Stimulated activated naive CD8-positive, alpha-beta T cell treated with anti-CD3 and anti-CD28 coated beads, Interleukin-15, Interleukin-2, amounts not matched to agents 100 U/mL and 50 U/mL, for 24 hours (primary cell): ENCODE measurements at regions not wholly inside any gene's neighbourhood (a gene's known extent, or its start where the extent isn't known, plus 50 kb on each side); places are given as distances from the start of the nearest gene placed in this dataset.
"Not testable (repeated sequence)": the region's sequence is repeated elsewhere in the genome, so short reads cannot be mapped to it uniquely, and the experiment has no call there.

ENCODE experiments used
- ATAC-seq: fragments of 150-1000 bp; cut with Tn5 transposase; one replicate; pipeline ENCODE4 v1.10.0; 2021
- DNase-seq: peaks from one replicate; pipeline ENCODE4 v3.0.0; 2021

DNA sequence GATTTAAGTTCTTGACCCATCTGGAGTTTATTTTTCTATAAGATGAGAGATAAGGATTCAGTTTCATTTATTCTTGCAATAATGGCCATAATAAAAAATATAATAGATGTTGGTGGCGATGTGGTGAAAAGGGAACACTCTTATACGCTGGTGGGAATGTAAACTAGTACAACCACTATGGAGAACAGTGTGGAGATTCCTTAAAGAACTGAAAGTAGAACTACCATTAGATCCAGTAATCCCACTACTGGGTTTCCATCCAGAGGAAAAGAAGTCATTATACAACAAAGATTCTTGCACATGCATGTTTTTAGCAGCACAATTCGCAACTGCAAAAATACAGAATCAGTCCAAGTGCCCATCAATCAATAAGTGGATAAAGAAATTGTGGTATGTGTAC lies 1040.5 kb upstream of the GYPC start:
- DNase-seq (no peak), ATAC-seq (no peak)

DNA sequence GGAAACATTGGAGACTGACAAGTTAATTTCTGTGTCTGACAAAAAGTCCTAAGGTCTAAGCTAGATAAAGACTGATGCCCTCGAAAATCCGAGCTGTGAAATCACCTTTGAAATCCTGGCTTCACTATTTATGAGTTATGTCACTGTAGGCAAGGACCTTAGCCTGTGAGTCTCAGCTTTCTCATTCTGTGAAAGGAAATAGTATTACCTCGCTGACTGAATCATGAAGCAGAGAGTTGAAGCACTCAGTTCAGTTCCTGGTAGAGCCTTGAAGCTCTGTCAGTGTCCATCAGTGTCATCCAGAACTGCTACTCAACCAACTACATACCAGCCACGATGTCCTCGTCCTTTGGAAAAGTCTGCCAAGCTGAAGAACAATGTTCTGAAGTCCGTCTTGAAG lies 1025.6 kb upstream of the GYPC start:
- ATAC-seq: no peak
- no peak for DNase-seq

DNA sequence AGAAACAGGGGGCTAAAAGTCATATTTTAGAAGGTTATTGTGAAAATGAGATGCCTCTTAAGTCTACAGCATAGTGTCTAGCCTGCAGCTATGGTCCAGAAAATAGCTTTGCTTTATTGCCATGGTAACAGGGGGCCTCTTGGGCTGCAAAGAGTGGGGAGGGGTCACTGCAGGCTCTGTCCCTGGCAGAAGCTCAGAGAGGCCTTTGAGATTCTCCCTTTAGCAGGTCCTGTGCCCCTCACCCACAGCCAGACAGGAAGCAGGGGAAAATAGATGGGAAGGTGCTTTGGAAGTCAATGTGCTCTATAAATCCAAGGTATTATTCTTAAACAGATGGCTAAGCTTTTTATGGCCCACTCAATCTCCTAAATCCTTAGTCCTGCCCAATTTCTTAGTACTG lies 1021.3 kb upstream of the GYPC start:
- no peak for DNase-seq
- no peak for ATAC-seq

DNA sequence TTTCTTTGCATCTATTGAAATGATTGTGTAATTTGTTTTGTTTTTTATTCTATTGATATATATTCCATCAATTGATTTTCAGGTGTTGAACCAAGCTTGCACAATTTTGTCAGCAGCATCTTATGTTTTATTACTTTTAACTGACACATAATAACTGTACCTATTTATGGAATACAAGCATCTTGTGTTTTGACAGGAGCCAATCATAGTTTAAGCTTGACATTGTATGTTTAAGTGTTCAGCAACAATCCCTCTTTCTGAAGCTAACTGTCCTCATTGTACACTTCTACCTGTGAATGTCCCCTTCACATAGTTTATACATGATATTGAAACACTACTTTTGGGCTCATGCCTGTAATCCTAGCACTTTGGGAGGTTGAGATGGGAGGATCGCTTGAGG lies 1017.6 kb upstream of the GYPC start:
- no peak for ATAC-seq
- DNase-seq: no peak

DNA sequence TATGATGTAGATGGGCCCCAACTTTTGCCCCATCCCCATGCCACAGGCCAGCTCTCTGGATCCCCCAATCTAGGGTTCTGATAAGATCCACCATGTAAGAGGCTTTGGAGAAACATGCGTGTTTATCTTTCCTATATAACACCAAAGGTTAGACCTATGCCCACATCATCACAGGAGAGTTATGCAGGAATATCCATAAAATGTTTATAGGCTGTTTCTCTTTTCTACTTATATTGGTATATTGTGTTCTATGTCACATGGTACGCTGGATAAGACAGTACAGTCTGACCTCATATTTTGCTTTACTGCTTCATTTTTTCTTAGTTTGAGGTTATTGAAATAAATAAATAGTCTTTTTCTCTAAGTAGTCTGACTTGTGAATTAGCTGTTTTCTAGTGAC lies 1013.9 kb upstream of the GYPC start:
- DNase-seq (no peak), ATAC-seq (no peak)

DNA sequence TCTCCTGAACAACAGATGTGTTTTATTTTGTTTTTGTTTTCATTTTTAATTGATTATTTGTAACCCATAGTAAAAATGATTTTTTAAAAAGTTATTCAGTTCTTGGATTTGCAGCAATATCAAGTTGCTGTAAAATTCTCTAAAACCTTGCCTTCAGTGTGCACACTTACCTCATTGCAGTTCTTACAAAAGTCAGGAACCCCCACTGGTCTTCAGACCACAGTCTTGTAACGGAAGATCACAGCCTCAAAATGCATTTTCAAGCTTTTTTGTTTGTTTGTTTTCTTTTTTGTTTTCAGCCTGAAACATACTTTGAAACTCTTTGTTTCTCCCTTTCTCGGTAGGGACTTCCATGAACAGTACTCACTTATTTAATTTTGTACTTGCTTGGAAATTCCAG lies 1012.8 kb upstream of the GYPC start:
- DNase-seq: no peak
- no peak for ATAC-seq

DNA sequence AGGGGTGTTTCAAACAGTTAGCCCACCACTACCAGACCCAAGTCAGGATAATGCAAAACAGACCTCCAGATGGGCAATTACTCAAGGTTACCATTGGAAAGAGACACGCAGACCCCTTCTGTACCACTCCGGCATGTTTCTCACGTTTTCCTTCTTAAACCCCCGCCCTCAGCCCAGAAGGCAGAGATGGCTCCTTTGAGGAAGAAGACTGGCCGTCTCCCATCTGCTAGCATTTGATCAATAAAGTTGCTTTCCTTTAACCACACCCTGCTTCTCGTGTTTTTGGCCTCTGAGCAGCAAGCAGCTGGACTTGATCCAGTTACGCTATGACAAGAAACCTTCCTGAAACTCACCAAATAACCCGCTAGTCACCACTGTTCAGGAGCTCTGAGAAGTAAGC lies 1012.4 kb upstream of the GYPC start:
- no peak for ATAC-seq
- no peak for DNase-seq

DNA sequence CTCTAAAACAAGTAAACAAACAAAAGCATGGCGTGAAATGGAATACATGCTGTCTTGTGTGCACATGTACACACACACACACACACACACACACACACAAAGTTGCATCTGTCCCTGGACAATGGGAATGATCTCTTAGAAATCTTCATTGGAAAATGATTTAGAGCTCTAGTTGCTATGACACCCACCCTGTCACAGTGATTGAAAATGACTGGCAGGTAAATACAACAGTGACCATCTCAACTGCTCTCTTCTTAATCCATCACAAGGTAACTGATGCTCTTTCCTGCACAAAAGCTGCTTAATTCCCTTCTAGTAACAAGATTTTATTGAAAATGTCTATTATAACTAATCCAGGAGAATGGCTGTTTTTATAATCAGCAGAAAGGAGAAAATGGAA lies 1011.7 kb upstream of the GYPC start:
- DNase-seq (no peak), ATAC-seq (no peak)

DNA sequence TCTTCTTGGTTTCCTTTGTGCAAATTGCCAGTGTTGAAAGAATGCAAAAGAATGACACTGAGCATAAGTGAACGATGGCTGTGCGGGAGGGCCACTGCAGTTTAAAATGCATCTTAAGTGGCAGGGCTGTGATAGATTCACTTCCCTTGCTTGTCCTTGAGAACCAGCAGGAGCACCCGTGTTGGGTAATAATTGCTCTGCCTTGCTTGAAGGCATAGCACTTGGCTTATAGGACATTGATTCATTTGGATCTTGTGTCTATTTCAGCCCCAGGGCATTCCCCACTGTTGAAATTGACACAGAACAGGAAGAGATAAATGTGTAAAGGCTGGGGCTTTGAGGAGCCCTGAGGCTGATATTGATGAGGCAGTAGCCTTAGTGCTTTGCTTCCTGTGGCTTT lies 1003.7 kb upstream of the GYPC start:
- ATAC-seq: no peak
- DNase-seq: no peak

DNA sequence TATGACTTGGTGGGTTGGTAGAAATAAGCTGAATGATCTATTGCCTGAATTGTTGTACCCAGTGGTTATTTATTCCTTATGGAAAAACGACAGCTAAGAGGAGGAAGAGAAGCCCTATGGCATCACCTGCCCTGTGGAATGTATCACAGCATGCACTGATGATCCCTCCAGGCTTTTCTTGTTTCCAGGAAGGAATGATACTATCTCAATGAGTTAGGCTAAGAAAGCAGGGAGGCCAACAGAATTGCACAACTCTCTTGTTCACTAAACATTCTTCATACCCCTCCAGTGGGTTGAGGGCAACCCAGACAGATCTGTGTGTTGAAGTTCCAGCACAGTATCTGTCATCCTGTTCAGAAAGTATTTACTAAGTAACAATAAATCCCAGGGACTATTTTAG lies 1001.7 kb upstream of the GYPC start:
- no peak for DNase-seq
- ATAC-seq: no peak

DNA sequence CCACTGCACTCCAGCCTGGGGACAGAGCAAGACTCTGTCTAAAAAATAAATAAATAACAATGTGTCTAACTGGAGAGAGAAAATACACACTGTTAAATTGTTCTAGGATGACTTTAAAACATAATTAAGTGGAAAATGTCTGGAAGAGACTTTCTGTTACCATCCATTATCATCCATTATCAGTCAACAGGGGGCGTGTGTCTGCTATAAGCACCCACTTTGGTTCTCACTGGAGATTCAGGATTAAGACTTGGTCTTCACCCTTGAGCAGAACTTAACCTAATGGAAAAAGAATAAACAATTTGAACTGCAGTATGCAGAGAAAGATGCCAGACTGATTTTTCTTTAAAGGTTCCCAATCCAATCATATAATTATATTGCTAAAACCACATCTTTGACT lies 999.8 kb upstream of the GYPC start:
- no peak for ATAC-seq
- no peak for DNase-seq

DNA sequence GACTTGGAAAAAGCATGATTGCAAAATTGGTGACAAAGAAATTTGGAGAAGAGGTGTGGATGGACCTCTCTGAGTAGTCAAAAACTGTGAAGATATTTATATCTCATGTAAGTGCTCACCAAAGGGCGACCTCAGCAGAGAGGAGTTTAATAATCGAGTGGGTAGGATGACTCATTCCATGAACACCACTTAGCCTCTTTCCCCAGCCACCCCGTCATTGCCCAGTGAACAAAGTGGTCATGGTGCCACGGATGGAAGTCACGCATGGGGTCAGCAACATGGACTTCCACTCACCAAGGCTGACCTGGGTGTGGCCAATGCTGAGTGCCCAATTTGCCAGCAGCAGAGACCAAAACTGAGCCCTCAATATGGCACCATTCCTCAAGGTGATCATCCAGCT lies 997.4 kb upstream of the GYPC start:
- DNase-seq: no peak
- ATAC-seq: no peak

DNA sequence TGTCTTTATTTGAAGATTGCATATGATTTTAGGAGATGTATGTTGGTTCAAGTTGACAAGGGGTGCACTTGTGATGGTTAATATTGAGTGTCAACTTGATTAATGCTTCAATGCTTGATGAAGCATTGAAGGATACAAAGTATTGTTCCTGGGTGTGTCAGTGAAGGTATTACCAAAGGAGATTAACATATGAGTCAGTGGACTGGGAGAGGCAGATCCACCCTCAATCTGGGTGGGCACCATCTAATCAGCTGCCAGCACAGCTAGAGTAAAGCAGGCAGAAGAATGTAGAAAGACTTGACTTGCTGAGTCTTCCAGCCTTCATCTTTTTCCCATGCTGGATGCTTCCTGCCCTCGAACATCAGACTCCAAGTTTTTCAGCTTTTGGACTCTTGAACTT lies 995.6 kb upstream of the GYPC start:
- DNase-seq, ATAC-seq: not testable (repeated sequence)

DNA sequence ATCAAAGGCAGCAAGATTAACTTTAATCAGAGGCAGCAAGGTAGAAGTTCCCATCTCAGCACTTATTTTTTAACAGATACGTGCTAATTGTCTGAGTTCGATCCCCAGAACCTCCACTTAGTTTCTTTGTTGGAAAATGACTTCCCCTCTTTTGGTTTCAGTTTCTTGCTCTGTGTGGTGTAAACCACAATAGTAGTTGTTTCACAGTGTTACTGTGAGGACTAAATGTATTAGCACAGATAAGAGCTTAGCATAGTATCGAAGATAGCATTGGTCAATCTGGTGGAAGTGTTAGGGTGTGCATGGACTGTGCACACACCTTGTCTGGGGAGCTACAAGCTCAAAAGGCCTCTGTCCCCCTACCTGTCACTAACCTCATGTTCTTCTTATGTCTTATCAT lies 988.3 kb upstream of the GYPC start:
- DNase-seq (no peak), ATAC-seq (no peak)

DNA sequence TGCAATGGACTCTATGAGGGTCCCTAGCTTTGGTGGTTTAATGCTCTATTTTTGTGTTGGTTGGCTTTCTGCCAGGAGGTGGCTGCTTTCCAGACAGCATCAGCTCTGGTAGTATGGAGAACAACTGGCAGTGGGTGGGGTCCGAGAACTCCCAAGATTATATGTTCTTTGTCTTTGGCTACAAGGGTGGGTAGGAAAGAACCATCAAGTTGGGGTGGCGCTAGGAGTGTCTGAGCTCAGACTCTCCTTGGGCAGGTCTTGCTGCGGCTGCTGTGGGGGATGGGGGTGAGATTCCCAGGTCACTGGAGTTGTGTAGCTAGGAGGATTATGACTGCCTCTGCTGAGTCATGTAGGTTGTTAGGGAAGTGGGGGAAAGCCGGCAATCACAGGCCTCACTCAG lies 976.1 kb upstream of the GYPC start:
- DNase-seq (no peak), ATAC-seq (no peak)

DNA sequence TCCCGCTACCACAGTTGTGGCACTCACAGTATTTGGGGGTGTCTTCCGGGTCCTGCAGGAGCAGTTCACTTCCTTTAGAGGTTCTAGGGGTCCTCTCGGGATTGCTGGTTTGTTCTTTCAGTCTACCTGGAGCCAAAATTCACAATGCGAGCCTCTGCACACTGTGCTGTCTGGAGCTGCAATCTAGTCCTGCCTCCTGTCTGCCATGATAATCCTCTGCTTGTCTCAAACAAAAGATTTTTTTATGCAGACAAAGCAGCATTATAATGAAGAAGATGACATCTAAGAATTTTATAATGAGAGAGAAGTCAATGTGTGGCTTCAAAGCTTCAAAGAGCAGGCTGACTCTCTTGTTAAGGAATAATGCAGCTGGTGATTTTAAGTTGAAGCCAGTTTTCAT lies 975.1 kb upstream of the GYPC start:
- no peak for DNase-seq
- no peak for ATAC-seq

DNA sequence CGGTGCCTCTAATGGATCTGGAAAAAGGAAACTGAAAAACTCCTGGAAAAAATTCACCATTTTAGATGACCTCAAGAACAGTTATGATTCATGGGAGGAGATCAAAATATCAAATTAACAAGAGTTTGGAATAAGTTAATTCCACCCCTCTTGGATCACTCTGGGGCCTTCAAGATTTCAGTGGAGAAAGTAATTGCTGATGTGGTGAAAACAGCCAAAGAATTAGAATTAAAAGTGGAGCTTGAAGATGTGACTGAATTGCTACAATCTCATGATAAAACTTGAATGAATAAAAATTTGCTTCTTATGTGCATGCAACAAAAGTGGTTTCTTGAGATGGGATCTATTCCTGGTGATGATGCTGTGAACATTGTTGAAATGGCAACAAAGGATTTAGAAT lies 974.4 kb upstream of the GYPC start:
- ATAC-seq: no peak
- DNase-seq: no peak

DNA sequence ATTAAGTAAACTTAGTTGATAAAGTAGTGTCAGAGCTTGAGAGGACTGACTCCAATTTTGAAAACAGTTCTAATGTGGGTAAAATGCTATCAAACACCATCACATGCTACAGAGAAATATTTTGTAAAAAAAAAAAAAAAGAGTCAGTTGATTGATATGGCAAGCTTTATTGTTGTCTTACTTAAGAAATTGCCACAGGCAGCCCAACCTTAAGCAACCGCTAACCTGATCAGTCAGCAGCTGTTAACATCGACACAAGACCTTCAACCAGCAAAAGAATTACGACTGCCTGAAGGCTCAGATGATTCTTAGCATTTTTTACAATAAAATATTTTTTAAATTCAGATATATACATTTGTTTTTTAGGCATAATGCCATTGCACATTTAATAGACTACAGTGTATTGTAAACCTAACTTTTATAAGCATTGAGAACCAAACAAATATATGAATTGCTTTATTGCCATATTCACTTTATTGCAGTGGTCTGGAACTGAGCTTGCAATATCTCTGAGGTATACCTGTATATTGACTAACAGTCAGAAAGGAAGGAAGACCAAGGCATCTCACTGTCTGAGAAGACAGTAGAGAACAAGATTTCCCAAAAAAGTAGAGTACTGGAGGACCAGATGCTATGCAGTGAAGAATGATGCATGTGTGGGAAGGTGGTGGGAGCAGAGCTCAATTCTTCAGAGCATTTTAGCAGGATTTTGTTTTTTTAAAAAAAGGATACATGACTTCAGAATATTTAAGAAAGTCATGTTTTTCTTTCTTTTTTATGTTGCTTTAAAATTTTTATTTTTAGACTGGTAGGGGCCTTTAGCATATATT lies 973.8 kb upstream of the GYPC start:
- DNase-seq (no peak), ATAC-seq (no peak)

DNA sequence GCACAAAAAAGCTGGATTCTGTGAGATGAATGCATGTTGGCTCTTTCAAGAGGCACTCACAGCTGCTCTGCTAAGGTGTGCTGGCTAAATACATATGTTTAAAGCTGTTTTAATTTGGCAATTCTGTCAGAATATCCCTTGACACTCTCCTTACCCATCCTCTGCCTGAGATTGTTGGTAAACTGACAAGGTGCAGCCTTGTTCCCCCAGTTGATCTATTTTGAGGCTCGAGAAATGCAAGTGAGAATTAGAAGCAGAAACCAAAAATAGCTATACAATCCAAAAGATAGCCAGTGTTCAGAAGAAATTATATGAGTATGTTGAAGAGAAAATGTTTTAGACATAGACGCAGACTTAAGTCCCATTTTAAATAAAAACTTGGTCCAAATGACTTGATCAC lies 971.7 kb upstream of the GYPC start:
- no peak for DNase-seq

DNA sequence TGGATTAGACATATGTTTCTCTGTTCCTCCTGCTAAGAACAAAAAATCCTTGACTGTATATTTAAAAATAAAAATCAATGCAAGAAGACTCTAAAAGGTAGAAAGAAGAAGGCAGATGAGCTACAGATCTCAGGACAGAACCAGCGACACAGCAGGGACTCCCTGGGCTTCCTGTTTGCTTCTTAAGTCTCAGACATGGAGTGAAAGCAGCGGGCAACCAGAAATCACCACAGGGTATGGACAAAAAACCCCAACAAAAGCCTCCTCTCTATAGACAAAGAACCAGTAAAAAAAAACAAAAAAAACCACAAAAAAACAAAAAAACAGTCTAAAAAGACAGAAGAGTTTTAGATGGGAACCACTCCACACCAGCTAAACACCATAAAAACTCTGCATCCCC lies 971.0 kb upstream of the GYPC start:
- ATAC-seq (no peak), DNase-seq (no peak)

More for the DNA sequence above, 971.7 kb upstream of the GYPC start:
- ATAC-seq: no peak

DNA sequence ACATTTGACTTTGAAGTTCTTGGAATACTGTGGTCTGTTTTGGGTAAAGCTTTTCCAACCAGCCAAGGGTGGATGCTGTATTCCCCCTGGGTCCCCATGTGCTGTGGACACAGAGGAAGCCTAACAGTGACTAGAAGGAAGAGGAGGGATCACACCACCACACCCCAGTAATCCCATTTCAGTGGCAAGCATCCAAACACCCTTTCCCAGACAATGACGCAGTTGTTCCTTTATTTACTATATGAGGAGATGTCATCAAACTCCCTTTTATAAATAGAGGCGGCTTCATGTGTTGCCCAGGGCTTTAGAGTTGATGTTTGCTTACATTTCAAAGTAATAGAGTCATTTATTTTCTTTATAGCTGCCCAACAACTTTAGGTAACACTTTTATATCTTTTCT lies 959.4 kb upstream of the GYPC start:
- ATAC-seq: no peak
- DNase-seq: no peak

DNA sequence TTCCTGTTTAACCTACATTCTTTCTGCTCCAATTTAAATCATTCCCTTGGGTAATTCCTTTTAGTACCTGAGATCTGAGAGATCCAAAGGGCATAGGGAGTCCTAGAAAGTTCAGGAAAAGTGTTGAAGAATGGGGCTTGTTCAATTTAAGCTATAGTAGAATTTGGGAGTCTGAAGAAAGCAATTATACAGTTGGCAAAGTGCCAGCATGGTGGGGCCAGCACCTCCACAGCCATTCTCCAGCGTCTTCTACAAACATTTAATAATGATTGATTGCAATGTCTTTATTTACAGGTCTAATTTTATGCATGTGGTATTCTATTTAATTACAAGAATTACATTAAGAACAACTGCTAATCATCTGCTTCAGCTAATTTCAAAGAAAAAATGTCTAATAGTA lies 957.7 kb upstream of the GYPC start:
- ATAC-seq: no peak
- DNase-seq: no peak

DNA sequence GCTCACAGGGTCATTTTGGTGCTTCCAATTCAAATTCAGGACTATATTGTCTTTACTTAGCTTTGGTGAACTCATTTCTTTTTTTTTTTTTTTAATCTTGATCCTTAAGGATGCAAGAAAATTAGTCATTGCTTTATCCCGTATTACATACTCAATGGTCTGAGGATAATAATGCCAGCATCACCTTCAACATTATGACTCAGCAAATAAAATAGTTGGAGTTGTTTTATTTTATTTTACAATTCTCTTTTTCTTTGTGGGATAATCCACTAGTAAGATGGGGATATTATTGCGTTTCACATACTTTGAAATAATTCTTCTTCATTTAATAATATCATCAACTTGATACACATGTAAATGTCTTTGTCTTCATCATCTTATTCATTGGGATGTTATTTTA lies 954.9 kb upstream of the GYPC start:
- ATAC-seq (no peak), DNase-seq (no peak)

DNA sequence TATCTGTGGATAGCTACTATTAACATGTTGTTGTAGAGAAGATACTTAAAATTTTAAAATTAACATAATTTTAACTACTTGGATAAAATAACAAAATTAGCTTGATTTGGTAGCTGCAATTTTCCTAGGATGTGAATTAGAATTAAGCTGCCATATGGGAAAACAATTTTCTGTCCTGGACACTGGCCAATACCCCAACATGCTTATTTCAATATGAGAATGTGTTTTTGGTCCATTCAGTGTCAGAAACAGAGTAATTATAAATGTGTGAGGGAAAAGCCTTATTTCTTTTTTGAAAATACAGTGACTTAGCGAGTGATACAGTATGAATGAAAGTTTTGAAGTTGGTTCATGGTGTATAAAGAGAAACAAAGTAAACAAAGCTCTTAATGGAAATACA lies 948.3 kb upstream of the GYPC start:
- DNase-seq (no peak), ATAC-seq (no peak)

DNA sequence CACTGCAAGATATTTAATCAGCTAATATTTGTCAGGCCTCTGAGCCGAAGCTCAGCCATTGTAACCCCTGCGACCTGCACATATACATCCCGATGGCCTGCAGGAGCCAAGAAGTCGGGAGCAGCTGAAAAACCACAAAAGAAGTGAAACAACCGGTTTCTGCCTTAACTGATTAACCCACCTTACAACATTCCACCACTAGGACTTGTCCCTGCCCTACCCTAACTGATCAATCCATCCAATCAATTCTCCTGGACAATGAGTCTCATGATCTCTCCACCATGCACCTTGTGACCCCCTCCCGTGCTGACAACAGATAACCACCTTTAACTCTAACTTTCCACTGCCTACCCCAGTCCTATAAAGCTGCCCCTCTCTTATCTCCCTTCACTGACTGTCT lies 945.4 kb upstream of the GYPC start:
- DNase-seq (no peak), ATAC-seq (no peak)
